ENCODE measurements at regions not wholly inside any gene's neighbourhood (a gene's known extent, or its start where the extent isn't known, plus 50 kb on each side); places are given as distances from the start of the nearest gene placed in this dataset.

DNA sequence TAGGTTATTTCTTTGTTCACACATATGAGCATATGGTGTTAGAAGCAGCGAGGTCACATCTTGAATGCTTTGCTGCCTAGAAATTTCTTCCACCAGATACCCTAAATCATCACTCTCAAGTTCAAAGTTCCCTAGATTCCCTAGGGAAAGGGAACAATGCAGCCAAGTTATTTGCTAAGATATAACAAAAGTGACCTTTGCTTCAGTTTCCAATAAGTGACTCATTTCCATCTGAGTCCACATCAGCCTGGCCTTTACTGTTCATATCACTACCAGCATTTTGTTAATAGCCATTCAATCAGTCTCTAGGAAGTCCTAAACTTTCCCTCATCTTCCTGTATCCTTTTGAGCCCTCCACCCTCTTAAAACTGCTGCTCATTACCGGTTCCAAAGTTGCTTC lies 1502.5 kb downstream of the KCNT2 start:
- Histone ChIP-seq H3K4me3 (replicated peaks in 1 of 2; ENCODE audit: low read depth in 1 of 2, low read length in 2 of 2) (no peak overlapping the region), H3K79me2 (ENCODE audit: insufficient read depth, low read length) (no peaks in the 10 kb centered on the region), H3K4me1 (ENCODE audit: control insufficient read depth in 1 of 2, insufficient read depth in 2 of 2, low read length in 2 of 2) (no peaks in the 10 kb centered on the region), H3K27me3 (ENCODE audit: insufficient read depth, low read length) (no peaks in the 10 kb centered on the region), H3K9me2 (ENCODE audit: insufficient read depth) (no peaks in the 10 kb centered on the region), H3K9ac (ENCODE audit: low read length) (no peak overlapping the region), H3K4me2 (ENCODE audit: low read length) (no peak overlapping the region), H2AFZ (ENCODE audit: low read depth, low read length, poor library complexity, severe bottlenecking) (no peak overlapping the region), H3K9me3 (ENCODE audit: control insufficient read depth in 1 of 2, insufficient read depth in 1 of 2, low read depth in 1 of 2, low read length in 2 of 2) (no peaks in the 10 kb centered on the region), H3K27ac (ENCODE audit: low read depth, low read length) (no peak overlapping the region), H3K36me3 (ENCODE audit: control insufficient read depth in 1 of 2, insufficient read depth in 2 of 2, low read length in 2 of 2) (no peaks in the 10 kb centered on the region), H4K20me1 (ENCODE audit: insufficient read depth) (no peaks in the 10 kb centered on the region)
- intact Hi-C loops (cut with micrococcal nuclease): no loop called here
- ChIA-PET RAD21 (ENCODE audit: low non-redundant PET in 1 of 2, low total read pairs in 2 of 2, uncharacterized antibody in 2 of 2, unreplicated experiment in 2 of 2) (no interaction called here), CTCF (no interaction called here), POLR2A (no interaction called here)
- BruUV-seq (replicated peaks): no TSS peak
- TF ChIP-seq, protein P1, sequence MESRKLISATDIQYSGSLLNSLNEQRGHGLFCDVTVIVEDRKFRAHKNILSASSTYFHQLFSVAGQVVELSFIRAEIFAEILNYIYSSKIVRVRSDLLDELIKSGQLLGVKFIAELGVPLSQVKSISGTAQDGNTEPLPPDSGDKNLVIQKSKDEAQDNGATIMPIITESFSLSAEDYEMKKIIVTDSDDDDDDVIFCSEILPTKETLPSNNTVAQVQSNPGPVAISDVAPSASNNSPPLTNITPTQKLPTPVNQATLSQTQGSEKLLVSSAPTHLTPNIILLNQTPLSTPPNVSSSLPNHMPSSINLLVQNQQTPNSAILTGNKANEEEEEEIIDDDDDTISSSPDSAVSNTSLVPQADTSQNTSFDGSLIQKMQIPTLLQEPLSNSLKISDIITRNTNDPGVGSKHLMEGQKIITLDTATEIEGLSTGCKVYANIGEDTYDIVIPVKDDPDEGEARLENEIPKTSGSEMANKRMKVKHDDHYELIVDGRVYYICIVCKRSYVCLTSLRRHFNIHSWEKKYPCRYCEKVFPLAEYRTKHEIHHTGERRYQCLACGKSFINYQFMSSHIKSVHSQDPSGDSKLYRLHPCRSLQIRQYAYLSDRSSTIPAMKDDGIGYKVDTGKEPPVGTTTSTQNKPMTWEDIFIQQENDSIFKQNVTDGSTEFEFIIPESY (IDR thresholded peaks at IDR 0.05; ENCODE audit: extremely low read depth, insufficient replicate concordance, low read length): no peak
- TF ChIP-seq POLR2AphosphoS5 (IDR thresholded peaks at IDR 0.05; ENCODE audit: low read depth, low read length) (no peak), EGR1 (IDR thresholded peaks at IDR 0.05; ENCODE audit: low read depth) (no peak), SP1 (IDR thresholded peaks at IDR 0.05; ENCODE audit: low read depth) (no peak), RAD21 (IDR thresholded peaks at IDR 0.05; ENCODE audit: low read depth) (no peak), EZH2phosphoT487 (IDR thresholded peaks at IDR 0.05; ENCODE audit: borderline replicate concordance) (no peak), ZNF274 (IDR thresholded peaks at IDR 0.05; ENCODE audit: low read depth, low read length) (no peak), SIN3A (IDR thresholded peaks at IDR 0.05; ENCODE audit: low read depth) (no peak), SRF (IDR thresholded peaks at IDR 0.05; ENCODE audit: low read depth) (no peak), CBX3 (IDR thresholded peaks at IDR 0.05; ENCODE audit: low read depth) (no peak), EZH2 (IDR thresholded peaks at IDR 0.05) (no peak), ELF1 (IDR thresholded peaks at IDR 0.05; ENCODE audit: borderline replicate concordance, low read depth) (no peak), FOSL1 (IDR thresholded peaks at IDR 0.05; ENCODE audit: low read depth) (no peak), CEBPB (IDR thresholded peaks at IDR 0.05; ENCODE audit: low read depth) (no peak), POLR2A (IDR thresholded peaks at IDR 0.05; ENCODE audit: borderline replicate concordance, extremely low read depth, insufficient read depth, insufficient read length) (no peak), TCF7L2 (IDR thresholded peaks at IDR 0.05; ENCODE audit: borderline replicate concordance, extremely low read depth, insufficient read depth, insufficient read length) (no peak)
- TF ChIP-seq, protein P2, sequence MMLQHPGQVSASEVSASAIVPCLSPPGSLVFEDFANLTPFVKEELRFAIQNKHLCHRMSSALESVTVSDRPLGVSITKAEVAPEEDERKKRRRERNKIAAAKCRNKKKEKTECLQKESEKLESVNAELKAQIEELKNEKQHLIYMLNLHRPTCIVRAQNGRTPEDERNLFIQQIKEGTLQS (IDR thresholded peaks at IDR 0.05): no peak
- TF ChIP-seq, protein P3, sequence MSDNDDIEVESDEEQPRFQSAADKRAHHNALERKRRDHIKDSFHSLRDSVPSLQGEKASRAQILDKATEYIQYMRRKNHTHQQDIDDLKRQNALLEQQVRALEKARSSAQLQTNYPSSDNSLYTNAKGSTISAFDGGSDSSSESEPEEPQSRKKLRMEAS (IDR thresholded peaks at IDR 0.05): no peak
- TF ChIP-seq, protein P4, sequence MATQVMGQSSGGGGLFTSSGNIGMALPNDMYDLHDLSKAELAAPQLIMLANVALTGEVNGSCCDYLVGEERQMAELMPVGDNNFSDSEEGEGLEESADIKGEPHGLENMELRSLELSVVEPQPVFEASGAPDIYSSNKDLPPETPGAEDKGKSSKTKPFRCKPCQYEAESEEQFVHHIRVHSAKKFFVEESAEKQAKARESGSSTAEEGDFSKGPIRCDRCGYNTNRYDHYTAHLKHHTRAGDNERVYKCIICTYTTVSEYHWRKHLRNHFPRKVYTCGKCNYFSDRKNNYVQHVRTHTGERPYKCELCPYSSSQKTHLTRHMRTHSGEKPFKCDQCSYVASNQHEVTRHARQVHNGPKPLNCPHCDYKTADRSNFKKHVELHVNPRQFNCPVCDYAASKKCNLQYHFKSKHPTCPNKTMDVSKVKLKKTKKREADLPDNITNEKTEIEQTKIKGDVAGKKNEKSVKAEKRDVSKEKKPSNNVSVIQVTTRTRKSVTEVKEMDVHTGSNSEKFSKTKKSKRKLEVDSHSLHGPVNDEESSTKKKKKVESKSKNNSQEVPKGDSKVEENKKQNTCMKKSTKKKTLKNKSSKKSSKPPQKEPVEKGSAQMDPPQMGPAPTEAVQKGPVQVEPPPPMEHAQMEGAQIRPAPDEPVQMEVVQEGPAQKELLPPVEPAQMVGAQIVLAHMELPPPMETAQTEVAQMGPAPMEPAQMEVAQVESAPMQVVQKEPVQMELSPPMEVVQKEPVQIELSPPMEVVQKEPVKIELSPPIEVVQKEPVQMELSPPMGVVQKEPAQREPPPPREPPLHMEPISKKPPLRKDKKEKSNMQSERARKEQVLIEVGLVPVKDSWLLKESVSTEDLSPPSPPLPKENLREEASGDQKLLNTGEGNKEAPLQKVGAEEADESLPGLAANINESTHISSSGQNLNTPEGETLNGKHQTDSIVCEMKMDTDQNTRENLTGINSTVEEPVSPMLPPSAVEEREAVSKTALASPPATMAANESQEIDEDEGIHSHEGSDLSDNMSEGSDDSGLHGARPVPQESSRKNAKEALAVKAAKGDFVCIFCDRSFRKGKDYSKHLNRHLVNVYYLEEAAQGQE (IDR thresholded peaks at IDR 0.05; ENCODE audit: low read depth): no peak
- TF ChIP-seq, protein P5, sequence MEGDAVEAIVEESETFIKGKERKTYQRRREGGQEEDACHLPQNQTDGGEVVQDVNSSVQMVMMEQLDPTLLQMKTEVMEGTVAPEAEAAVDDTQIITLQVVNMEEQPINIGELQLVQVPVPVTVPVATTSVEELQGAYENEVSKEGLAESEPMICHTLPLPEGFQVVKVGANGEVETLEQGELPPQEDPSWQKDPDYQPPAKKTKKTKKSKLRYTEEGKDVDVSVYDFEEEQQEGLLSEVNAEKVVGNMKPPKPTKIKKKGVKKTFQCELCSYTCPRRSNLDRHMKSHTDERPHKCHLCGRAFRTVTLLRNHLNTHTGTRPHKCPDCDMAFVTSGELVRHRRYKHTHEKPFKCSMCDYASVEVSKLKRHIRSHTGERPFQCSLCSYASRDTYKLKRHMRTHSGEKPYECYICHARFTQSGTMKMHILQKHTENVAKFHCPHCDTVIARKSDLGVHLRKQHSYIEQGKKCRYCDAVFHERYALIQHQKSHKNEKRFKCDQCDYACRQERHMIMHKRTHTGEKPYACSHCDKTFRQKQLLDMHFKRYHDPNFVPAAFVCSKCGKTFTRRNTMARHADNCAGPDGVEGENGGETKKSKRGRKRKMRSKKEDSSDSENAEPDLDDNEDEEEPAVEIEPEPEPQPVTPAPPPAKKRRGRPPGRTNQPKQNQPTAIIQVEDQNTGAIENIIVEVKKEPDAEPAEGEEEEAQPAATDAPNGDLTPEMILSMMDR (IDR thresholded peaks at IDR 0.05 in 2 of 3, conservative IDR thresholded peaks at IDR 0.05 in 1 of 3; ENCODE audit: borderline replicate concordance in 1 of 3, insufficient read depth in 1 of 3, low read depth in 2 of 3, low read length in 2 of 3): no peak
- ATAC-seq (no peak), DNase-seq (ENCODE audit: low read depth, low spot score) (no peak)

All from HCT116 (cell line).